ENCODE measurements at regions not wholly inside any gene's neighbourhood (a gene's known extent, or its start where the extent isn't known, plus 50 kb on each side); places are given as distances from the start of the nearest gene placed in this dataset.

DNA sequence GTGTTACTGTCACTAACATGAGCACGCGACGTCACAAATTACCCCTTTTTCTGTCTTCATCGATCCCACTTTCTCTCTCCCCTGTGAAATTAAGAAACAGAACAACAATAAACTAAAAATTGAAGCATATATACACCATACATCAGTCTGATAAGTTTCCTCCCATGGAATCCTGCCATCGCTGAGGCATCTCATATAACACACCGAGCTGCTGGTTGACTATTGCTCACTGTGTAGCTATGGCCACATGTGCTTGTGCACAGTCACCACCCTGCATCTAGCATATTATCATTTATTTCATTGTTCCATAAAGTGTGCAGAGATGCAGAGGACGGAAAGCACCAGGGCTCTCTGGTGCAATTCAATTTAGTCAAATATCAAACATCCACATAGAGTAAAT, 777.9 kb upstream of the ARRDC4 start:
- DNase-seq (no peak), ATAC-seq (no peak)
- H3K36me3 ChIP-seq, result no peaks in the 10 kb centered on the region
- H3K27ac ChIP-seq, result no peak overlapping the region
- TF ChIP-seq CTCF (IDR thresholded peaks at IDR 0.05) (no peak), POLR2A (IDR thresholded peaks at IDR 0.05) (no peak)
- no peaks in the 10 kb centered on the region for H3K9me3 ChIP-seq
- no peaks in the 10 kb centered on the region for H3K4me1 ChIP-seq
- H3K4me3 ChIP-seq, result no peak overlapping the region
- 93 to 94% (median 93%) methylated on average over 7 of the region's 7 CpGs for WGBS, 4 donors
- intact Hi-C loops (cut with DNase I), result no loop called here
- no peaks in the 10 kb centered on the region for H3K27me3 ChIP-seq

DNA sequence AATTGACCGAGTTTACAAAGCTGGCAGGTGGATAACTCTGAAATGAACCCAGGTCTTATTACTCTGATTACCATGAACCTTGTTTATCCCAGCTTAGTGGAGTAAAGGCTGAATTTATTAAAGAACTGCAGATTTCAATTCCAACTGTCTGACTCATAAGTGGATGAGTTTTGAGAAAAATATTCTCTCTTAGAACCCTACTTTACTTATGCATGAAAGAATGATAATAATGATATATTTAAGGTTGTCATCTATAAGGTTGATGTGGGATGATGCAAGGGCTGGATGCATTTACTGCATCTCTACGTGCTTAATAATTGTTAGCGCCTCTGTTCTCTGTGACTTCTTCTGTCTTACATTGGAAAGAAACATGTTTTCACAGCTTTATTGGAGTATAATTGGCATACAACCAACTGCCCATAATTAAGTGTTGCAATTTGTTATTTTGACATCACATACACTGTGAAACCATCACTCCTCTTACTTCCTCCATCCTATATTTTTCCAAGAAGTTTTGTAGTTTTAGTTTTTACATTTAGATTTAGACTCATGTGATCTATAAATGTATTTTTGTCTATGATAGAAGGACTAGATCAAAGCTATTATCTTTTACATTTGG, 771.2 kb upstream of the ARRDC4 start:
- Histone ChIP-seq H3K9me3 (peaks cover 0 to 15% (median 2%) of the 10 kb centered on the region in 12 donors), H3K4me3 (no peak overlapping the region), H3K4me1 (no peaks in the 10 kb centered on the region), H3K36me3 (no peaks in the 10 kb centered on the region), H3K27ac (no peak overlapping the region), H3K27me3 (no peaks in the 10 kb centered on the region)
- intact Hi-C loops (cut with DNase I), result no loop called here
- WGBS, 4 donors, result 83 to 91% (median 86%) methylated on average over 3 of the region's 3 CpGs
- TF ChIP-seq POLR2A (IDR thresholded peaks at IDR 0.05) (no peak), CTCF (IDR thresholded peaks at IDR 0.05) (no peak)
- DNase-seq (no peak), ATAC-seq (no peak)

GRCh38 chr15:97194750-97195149, 765.8 kb upstream of the ARRDC4 start:
- TF ChIP-seq POLR2A (IDR thresholded peaks at IDR 0.05), result no peak
- no peak for TF ChIP-seq CTCF (IDR thresholded peaks at IDR 0.05)
- DNase-seq (no peak), ATAC-seq (no peak)
- intact Hi-C loops (cut with DNase I), result loop anchor here in 1 of 10 donors (10.0 kb wide), 1 partner anchor 60 kb away; no protein-coding TSS in a partner anchor
- Histone ChIP-seq H3K27ac (no peak overlapping the region), H3K9me3 (peaks cover 0 to 15% (median 2%) of the 10 kb centered on the region in 12 donors), H3K27me3 (peaks cover 0 to 4% (median 0%) of the 10 kb centered on the region in 9 donors), H3K4me3 (no peak overlapping the region), H3K36me3 (no peaks in the 10 kb centered on the region), H3K4me1 (no peaks in the 10 kb centered on the region)
- WGBS, 4 donors, result 91 to 97% (median 96%) methylated on average over 1 of the region's 1 CpG

GRCh38 chr15:97196048-97197014, 764.2 kb upstream of the ARRDC4 start:
- no peak overlapping the region for H3K4me3 ChIP-seq
- ATAC-seq, result no peak
- H3K27me3 ChIP-seq, result peaks cover 0 to 4% (median 0%) of the 10 kb centered on the region in 9 donors
- intact Hi-C loops (cut with DNase I), result loop anchor here in 1 of 10 donors (10.0 kb wide), 1 partner anchor 62 kb away; no protein-coding TSS in a partner anchor
- DNase-seq, result no peak
- H3K36me3 ChIP-seq, result no peaks in the 10 kb centered on the region
- no peaks in the 10 kb centered on the region for H3K4me1 ChIP-seq
- TF ChIP-seq POLR2A (IDR thresholded peaks at IDR 0.05) (no peak), CTCF (IDR thresholded peaks at IDR 0.05) (no peak)
- H3K9me3 ChIP-seq, result peaks cover 0 to 13% (median 0%) of the 10 kb centered on the region in 12 donors
- no peak overlapping the region for H3K27ac ChIP-seq
- WGBS, 4 donors, result 64 to 69% (median 66%) methylated on average over 16 of the region's 16 CpGs

Data from heart left ventricle (tissue), 16 donors.